ENCODE measurements at regions not wholly inside any gene's neighbourhood (a gene's known extent, or its start where the extent isn't known, plus 50 kb on each side); places are given as distances from the start of the nearest gene placed in this dataset.

GRCh38 chr2:181772777-181773176, 92.5 kb upstream of the NEUROD1 start:
- Histone ChIP-seq H3K36me3 (no peaks in the 10 kb centered on the region), H3K9me3 (no peaks in the 10 kb centered on the region), H3K4me1 (peaks cover 0 to 14% (median 4%) of the 10 kb centered on the region in 4 donors), H3K27me3 (no peaks in the 10 kb centered on the region), H3K27ac (peak overlapping the region in 1 of 4 donors; percentile 60), H3K4me3 (no peak overlapping the region)
- DNase-seq (ENCODE audit: low spot score in 2 of 2) = no peak
- 92 to 94% methylated on average over 1 of the region's 1 CpG for WGBS, 2 donors
- TF ChIP-seq POLR2A (IDR thresholded peaks at IDR 0.05) (no peak), EP300 (IDR thresholded peaks at IDR 0.05) (no peak), CTCF (IDR thresholded peaks at IDR 0.05) (no peak)

DNA sequence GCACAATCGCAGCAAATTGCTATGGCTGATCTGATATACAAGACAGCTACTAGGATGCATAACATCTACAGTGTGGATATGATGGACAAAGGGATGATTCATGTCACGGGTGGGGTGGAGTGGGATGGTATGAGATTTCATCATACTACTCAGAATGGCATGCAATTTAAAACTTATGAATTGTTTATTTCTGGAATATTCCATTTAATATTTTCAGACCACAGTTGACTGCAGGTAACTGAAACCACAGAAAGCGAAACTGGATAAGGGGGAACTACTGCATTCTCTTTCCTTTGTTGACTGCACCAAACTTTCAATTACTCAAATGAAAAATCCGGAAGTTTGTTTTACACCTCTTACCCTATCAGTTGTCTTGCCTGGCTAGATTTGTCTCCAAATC, 94.4 kb upstream of the NEUROD1 start:
- Histone ChIP-seq H3K4me1 (peaks cover 0 to 32% (median 14%) of the 10 kb centered on the region in 4 donors), H3K9me3 (no peaks in the 10 kb centered on the region), H3K36me3 (no peaks in the 10 kb centered on the region), H3K27ac (peak overlapping the region in 2 of 4 donors; percentile 41 to 60), H3K4me3 (no peak overlapping the region), H3K27me3 (no peaks in the 10 kb centered on the region)
- 66 to 76% methylated on average over 4 of the region's 4 CpGs for WGBS, 2 donors
- DNase-seq (ENCODE audit: low spot score in 2 of 2) = no peak
- TF ChIP-seq CTCF (IDR thresholded peaks at IDR 0.05) = no peak
- no peak for TF ChIP-seq EP300 (IDR thresholded peaks at IDR 0.05)
- TF ChIP-seq POLR2A (IDR thresholded peaks at IDR 0.05) = no peak

- Histone ChIP-seq H3K4me3 (no peak overlapping the region), H3K27ac (no peak overlapping the region), H3K4me1 (peaks cover 0 to 46% (median 21%) of the 10 kb centered on the region in 4 donors), H3K9me3 (no peaks in the 10 kb centered on the region), H3K27me3 (no peaks in the 10 kb centered on the region), H3K36me3 (no peaks in the 10 kb centered on the region)
- TF ChIP-seq POLR2A (IDR thresholded peaks at IDR 0.05) (no peak), CTCF (IDR thresholded peaks at IDR 0.05) (no peak), EP300 (IDR thresholded peaks at IDR 0.05) (no peak)
- WGBS, 2 donors = 88 to 90% methylated on average over 3 of the region's 3 CpGs
- DNase-seq (ENCODE audit: low spot score in 2 of 2) = no peak
These were observed 96.0 kb upstream of the NEUROD1 start for GRCh38 chr2:181776336-181776735.

- Histone ChIP-seq H3K9me3 (no peaks in the 10 kb centered on the region), H3K27ac (peak overlapping the region in 1 of 4 donors; percentile 82), H3K27me3 (no peaks in the 10 kb centered on the region), H3K4me1 (peaks cover 0 to 49% (median 21%) of the 10 kb centered on the region in 4 donors), H3K4me3 (no peak overlapping the region), H3K36me3 (no peaks in the 10 kb centered on the region)
- no peak for TF ChIP-seq POLR2A (IDR thresholded peaks at IDR 0.05)
- TF ChIP-seq EP300 (IDR thresholded peaks at IDR 0.05) = no peak
- TF ChIP-seq CTCF (IDR thresholded peaks at IDR 0.05) = no peak
- 47 to 55% methylated on average over 3 of the region's 3 CpGs for WGBS, 2 donors
- no peak for DNase-seq (ENCODE audit: low spot score in 2 of 2)
These were observed 97.4 kb upstream of the NEUROD1 start for GRCh38 chr2:181777734-181778133.

DNA sequence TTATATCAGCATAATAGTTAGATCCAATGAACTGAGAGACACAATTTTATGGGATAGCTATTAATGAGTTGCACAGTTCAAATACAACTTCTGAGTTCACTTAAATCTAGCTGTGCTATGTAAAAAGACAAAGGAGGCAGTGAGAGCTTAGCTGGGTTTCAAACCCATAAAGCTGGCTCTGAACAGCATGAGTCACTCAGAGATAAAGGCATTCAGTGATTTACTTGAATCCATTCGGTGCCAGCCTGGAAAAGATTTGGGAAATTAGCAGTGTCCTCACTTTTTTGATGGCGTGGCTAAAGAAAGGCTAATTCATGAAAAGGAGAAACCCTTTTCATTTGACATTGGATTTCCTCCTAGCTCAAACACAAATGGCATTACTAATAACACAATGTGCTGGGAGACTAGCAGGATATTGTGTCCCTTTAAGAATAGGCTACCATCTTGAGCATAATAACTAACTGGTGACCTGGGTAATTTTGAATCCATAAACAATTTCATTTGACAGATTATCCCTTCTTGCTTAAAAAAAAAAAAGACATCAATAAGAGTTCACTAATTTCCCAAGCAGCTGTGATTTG, 98.4 kb upstream of the NEUROD1 start:
- Histone ChIP-seq H3K4me1 (peaks cover 0 to 59% (median 21%) of the 10 kb centered on the region in 4 donors), H3K4me3 (no peak overlapping the region), H3K27ac (peak overlapping the region in 3 of 4 donors; percentile 52 to 82 (median 67)), H3K9me3 (no peaks in the 10 kb centered on the region), H3K27me3 (no peaks in the 10 kb centered on the region), H3K36me3 (no peaks in the 10 kb centered on the region)
- 44 to 45% methylated on average over 2 of the region's 2 CpGs for WGBS, 2 donors
- no peak for TF ChIP-seq POLR2A (IDR thresholded peaks at IDR 0.05)
- peak in 1 of 2 donors; percentile 53 for TF ChIP-seq EP300 (IDR thresholded peaks at IDR 0.05)
- TF ChIP-seq CTCF (IDR thresholded peaks at IDR 0.05) = no peak
- no peak for DNase-seq (ENCODE audit: low spot score in 2 of 2)

Data from tibial nerve (tissue), 4 donors.